K562 (cell line): ENCODE measurements at regions not wholly inside any gene's neighbourhood (a gene's known extent, or its start where the extent isn't known, plus 50 kb on each side); places are given as distances from the start of the nearest gene placed in this dataset.

ENCODE experiments used
- ATAC-seq: fragments of 200-7000 bp; cut with Tn5 transposase; 3 replicates; pipeline ENCODE4 v1.9.1; 2020; ENCODE audit warnings: moderate library complexity
- BruUV-seq: library from RNA; stranded (reverse); fragments of 400-500 nt; replicated peaks from 2 replicates; lab custom pipeline; 2021; lab: Mats Ljungman, UMichigan
- CTCF ChIA-PET: fragments of 300-600 bp; formaldehyde crosslinking; extraction: SDS; loops from one replicate; lab custom pipeline; 2021; ENCODE audit warnings: low intra/inter-chr PET ratio; lab: Yijun Ruan, JAX
- POLR2A ChIA-PET: fragments of 300-600, 350-650 bp; sonication (Branson Sonifier 250); formaldehyde crosslinking; extraction: SDS; loops from one replicate; lab custom pipeline; 2021; ENCODE audit warnings: antibody characterized with exemption, inconsistent platforms; lab: Yijun Ruan, JAX
- DNase-seq, 4 experiments: peaks; one replicate each; pipeline versions ENCODE4 v3.0.0 to v3.0.0-alpha.2; 2011 to 2018; ENCODE audit warnings: low spot score in 3 of 4, mixed read lengths in 3 of 4; ENCODE audit errors: extremely low read depth in 1 of 4
- FAIRE-seq: peaks from 2 replicates; lab custom pipeline; 2011; peaks lifted over from hg19 to GRCh38; lab: Jason Lieb, UNC
- H2AFZ ChIP-seq: 2 replicates; pipeline ENCODE4 v1.6.0; 2011; ENCODE audit warnings: low read depth, low read length, control low read depth, inconsistent platforms
- H3K27ac ChIP-seq: fragments of 200-600 bp; 3 replicates; pipeline ENCODE4 v1.8.0; 2011; ENCODE audit warnings: low read depth, mild to moderate bottlenecking, control low read depth, inconsistent platforms, low read length, moderate library complexity, mixed read lengths; ENCODE audit errors: extremely low read depth
- H3K27me3 ChIP-seq, 2 experiments: fragments of 300-600 bp in 1 of 2; 2 replicates in 1 of 2; 3 replicates in 1 of 2; pipeline versions ENCODE4 v1.6.0 to v1.8.0; 2011; ENCODE audit warnings: inconsistent platforms in 2 of 2, low read length in 2 of 2, mild to moderate bottlenecking in 1 of 2, mixed read lengths in 1 of 2, moderate library complexity in 1 of 2; ENCODE audit not compliant: control insufficient read depth in 2 of 2, insufficient read depth in 2 of 2
- H3K36me3 ChIP-seq: fragments of 300-600 bp; 3 replicates; pipeline ENCODE4 v1.8.0; 2011; ENCODE audit warnings: mild to moderate bottlenecking, low read length, inconsistent platforms; ENCODE audit not compliant: control insufficient read depth, insufficient read depth
- H3K4me1 ChIP-seq, 2 experiments: fragments of 200-600 bp in 1 of 2; replicated peaks in 1 of 2; 2 replicates in 1 of 2; 3 replicates in 1 of 2; pipeline versions ENCODE4 v1.5.1 to v1.8.0; 2011; ENCODE audit warnings: inconsistent platforms in 2 of 2, low read length in 2 of 2, mild to moderate bottlenecking in 1 of 2, mixed read lengths in 1 of 2, moderate library complexity in 1 of 2; ENCODE audit not compliant: control insufficient read depth in 2 of 2, insufficient read depth in 2 of 2
- H3K4me2 ChIP-seq: 2 replicates; pipeline ENCODE4 v1.6.1; 2011; ENCODE audit warnings: low read length, control low read depth, inconsistent platforms, mixed read lengths; ENCODE audit not compliant: insufficient read depth
- H3K4me3 ChIP-seq: fragments of 200-600 bp; sonication (generic), shearing (Covaris generic); 2 replicates; pipeline ENCODE4 v1.5.1; 2016; ENCODE audit warnings: control low read depth, inconsistent platforms
- H3K79me2 ChIP-seq: fragments of 200-600 bp; 3 replicates; pipeline ENCODE4 v1.8.0; 2011; ENCODE audit warnings: low read length, inconsistent platforms; ENCODE audit not compliant: control insufficient read depth, insufficient read depth
- H3K9ac ChIP-seq, 2 experiments: 2 replicates each; pipeline versions ENCODE4 v1.6.0 to v1.6.1; 2011; ENCODE audit warnings: low read depth in 2 of 2, low read length in 2 of 2, control low read depth in 1 of 2, inconsistent platforms in 1 of 2, mild to moderate bottlenecking in 1 of 2, mixed read lengths in 1 of 2; ENCODE audit not compliant: insufficient read depth in 1 of 2
- H3K9me1 ChIP-seq: one replicate; pipeline ENCODE4 v1.6.0; 2011; ENCODE audit warnings: inconsistent platforms, mild to moderate bottlenecking, low read length, moderate library complexity; ENCODE audit not compliant: control insufficient read depth, insufficient read depth
- H3K9me3 ChIP-seq: replicated peaks from 2 replicates; pipeline ENCODE4 v1.5.1; 2011; ENCODE audit warnings: low read depth, low read length, inconsistent platforms; ENCODE audit not compliant: control insufficient read depth, insufficient read depth
- H4K20me1 ChIP-seq: replicated peaks from 2 replicates; pipeline ENCODE4 v1.6.1; 2011; ENCODE audit warnings: low read length, inconsistent platforms, mixed read lengths; ENCODE audit not compliant: control insufficient read depth, insufficient read depth
- KLF6 ChIP-seq: fragments of 250-450 bp; sonication (Bioruptor Pico); IDR thresholded peaks from 2 replicates; pipeline ENCODE4 v1.4.0; 2020; ENCODE audit warnings: mild to moderate bottlenecking, moderate library complexity, borderline replicate concordance
- MYBL2 ChIP-seq, 2 experiments: fragments of 450-650 bp in 1 of 2; sonication (generic) in 1 of 2; formaldehyde crosslinking in 1 of 2; IDR thresholded peaks; 2 replicates each; pipeline versions ENCODE4 v1.6.1 to v1.8.1; 2017 to 2022; ENCODE audit warnings: borderline replicate concordance in 1 of 2, inconsistent platforms in 1 of 2, low read depth in 1 of 2, mild to moderate bottlenecking in 1 of 2, missing genetic modification reagents in 1 of 2, moderate library complexity in 1 of 2
- NCOA4 ChIP-seq: fragments of 450-650 bp; IDR thresholded peaks from 2 replicates; pipeline ENCODE4 v1.6.1; 2018; ENCODE audit warnings: mild to moderate bottlenecking; ENCODE audit not compliant: partially characterized antibody
- PCBP2 ChIP-seq: fragments of 200-400 bp; formaldehyde crosslinking; IDR thresholded peaks from 2 replicates; pipeline ENCODE4 v1.6.1; 2018; ENCODE audit warnings: low read length, low read depth, mild to moderate bottlenecking, moderate library complexity; ENCODE audit not compliant: poor library complexity, severe bottlenecking
- POLR2G ChIP-seq: fragments of 200-400 bp; formaldehyde crosslinking; IDR thresholded peaks from 2 replicates; pipeline ENCODE4 v1.6.1; 2017; ENCODE audit warnings: low read depth, mild to moderate bottlenecking, antibody characterized with exemption, low read length, moderate library complexity
- ZNF134 ChIP-seq: fragments of 250-450 bp; sonication (Bioruptor Pico); conservative IDR thresholded peaks from 2 replicates; pipeline ENCODE4 v1.4.0; 2020
- ZNF584 ChIP-seq: fragments of 200-800 bp; sonication (Bioruptor generic); IDR thresholded peaks from 2 replicates; pipeline ENCODE4 v1.6.1; 2016; ENCODE audit warnings: low read depth, mild to moderate bottlenecking, missing genetic modification characterization, missing compliant biosample characterization
- WGBS: fragments of 100-300 bp; shearing (Covaris generic); methylation state at CpG from one replicate; pipeline ENCODE4 v1.1.6; 2016; ENCODE audit warnings: low coverage, mixed read lengths; ENCODE audit not compliant: insufficient coverage; ENCODE audit errors: missing lambda C conversion rate; 5-methylcytosine and 5-hydroxymethylcytosine counted together
- in situ Hi-C: fragments of 300-500 bp; cut with MboI; formaldehyde crosslinking; loops from 4 replicates; pipeline ENCODE4 v1.15.0; 2018; ENCODE audit warnings: inconsistent platforms, mixed read lengths
- intact Hi-C: fragments of 100-400 bp; cut with micrococcal nuclease; formaldehyde crosslinking; loops from 2 replicates; pipeline ENCODE4 v1.14.2; 2022
- TF ChIP-seq, protein P1 (sequence below): fragments of 450-650 bp; IDR thresholded peaks from 2 replicates; pipeline ENCODE4 v1.6.1; 2016

DNA sequence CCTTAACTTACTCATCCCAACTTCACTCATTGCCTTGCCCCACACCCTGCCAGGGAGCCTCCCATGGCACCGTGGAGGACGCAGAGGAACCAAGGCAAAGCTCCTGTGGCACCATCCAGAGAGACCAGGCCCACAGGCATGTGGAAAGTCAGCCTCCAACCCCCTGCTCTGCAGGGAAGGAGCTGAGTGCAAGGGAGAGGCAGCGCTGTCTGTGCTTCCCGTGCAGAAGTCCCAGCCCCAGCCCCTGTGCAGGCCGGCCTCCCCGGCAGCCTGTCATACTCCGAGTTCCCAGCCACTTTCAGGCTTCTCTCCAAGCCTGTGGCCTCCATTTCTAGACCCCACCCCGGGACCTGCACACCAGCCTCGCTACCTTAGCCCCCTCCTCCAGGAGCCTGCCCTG lies 106.4 kb downstream of the SINHCAF start (continued):
- no peak for TF ChIP-seq MYBL2 (IDR thresholded peaks at IDR 0.05; ENCODE audit: low read depth)
- no peak for TF ChIP-seq MYBL2 (CRISPR knock-in tag; IDR thresholded peaks at IDR 0.05; ENCODE audit: borderline replicate concordance)
- TF ChIP-seq KLF6 (CRISPR knock-in tag): no peak
- no peak for TF ChIP-seq ZNF584 (CRISPR knock-in tag)
- TF ChIP-seq, protein P1, sequence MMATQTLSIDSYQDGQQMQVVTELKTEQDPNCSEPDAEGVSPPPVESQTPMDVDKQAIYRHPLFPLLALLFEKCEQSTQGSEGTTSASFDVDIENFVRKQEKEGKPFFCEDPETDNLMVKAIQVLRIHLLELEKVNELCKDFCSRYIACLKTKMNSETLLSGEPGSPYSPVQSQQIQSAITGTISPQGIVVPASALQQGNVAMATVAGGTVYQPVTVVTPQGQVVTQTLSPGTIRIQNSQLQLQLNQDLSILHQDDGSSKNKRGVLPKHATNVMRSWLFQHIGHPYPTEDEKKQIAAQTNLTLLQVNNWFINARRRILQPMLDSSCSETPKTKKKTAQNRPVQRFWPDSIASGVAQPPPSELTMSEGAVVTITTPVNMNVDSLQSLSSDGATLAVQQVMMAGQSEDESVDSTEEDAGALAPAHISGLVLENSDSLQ: no peak
- no peak for TF ChIP-seq NCOA4
- no peak for TF ChIP-seq ZNF134 (CRISPR knock-in tag)
- TF ChIP-seq, all 486 proteins: peak for 0

DNA sequence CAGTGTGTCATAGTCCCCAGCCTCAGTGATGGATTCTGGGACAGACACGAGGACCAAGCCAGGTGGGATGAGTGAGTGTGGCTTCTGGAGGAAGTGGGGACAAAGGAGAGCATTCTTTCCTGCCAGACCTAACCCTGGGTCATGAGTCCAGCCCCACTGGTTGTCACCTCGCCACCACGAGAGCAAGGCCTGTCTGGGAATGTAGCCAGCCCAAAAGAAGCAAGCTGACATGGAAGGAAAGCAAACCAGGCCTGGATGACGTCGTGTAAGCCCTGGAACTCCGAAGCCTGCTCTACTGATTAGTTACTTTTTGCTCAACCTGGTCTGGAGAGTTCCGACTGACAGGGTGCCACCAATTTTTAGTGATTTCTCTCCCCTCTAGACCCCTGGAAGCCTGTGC lies 105.9 kb downstream of the SINHCAF start:
- Histone ChIP-seq H3K27ac (no peak overlapping the region), H3K4me1 (no peaks in the 10 kb centered on the region), H3K9me3 (no peaks in the 10 kb centered on the region), H3K27me3 (peaks cover 10 to 60% of the 10 kb centered on the region in 2 experiments; a peak in 4 of 5 replicates), H3K79me2 (no peaks in the 10 kb centered on the region), H3K9ac (no peak overlapping the region), H3K4me2 (no peak overlapping the region), H3K36me3 (no peaks in the 10 kb centered on the region), H2AFZ (no peak overlapping the region), H4K20me1 (peaks cover 6% of the 10 kb centered on the region; the same call in 1 of the 2 replicates), H3K9me1 (no peaks in the 10 kb centered on the region), H3K4me3 (no peak overlapping the region)
- BruUV-seq: no TSS peak
- FAIRE-seq (no peak), DNase-seq (no peak), ATAC-seq (no peak)
- TF ChIP-seq POLR2G (no peak), PCBP2 (no peak)
- in situ Hi-C loops: no loop called here
- ChIA-PET CTCF (no interaction called here), POLR2A (no interaction called here)
- under 1% methylated on average over 7 of the region's 7 CpGs for WGBS
- intact Hi-C loops: no loop called here
